ENCODE measurements at regions not wholly inside any gene's neighbourhood (a gene's known extent, or its start where the extent isn't known, plus 50 kb on each side); places are given as distances from the start of the nearest gene placed in this dataset.

DNA sequence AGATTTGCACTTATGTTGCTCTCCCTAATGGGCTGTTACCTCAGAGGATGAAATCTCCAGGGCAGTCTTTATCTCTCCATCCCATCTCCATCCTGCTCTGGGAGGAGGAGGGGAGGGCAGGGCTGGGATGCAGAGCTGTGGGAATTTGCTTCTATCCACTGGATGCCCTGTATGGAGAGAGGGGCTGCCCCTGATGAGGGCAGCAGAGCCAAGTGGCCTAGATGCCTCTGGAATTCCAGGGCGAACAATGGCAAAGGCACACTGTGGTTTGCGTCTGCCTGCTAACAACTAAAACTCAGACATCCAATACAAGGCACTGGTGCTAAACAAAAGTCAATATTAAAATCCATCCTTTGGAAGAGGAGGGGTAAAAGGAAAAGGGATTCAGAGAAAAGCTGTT, 165.1 kb downstream of the COG6 start:
- Histone ChIP-seq H3K36me3 (ENCODE audit: control insufficient read depth, insufficient read depth, low read length) (no peaks in the 10 kb centered on the region), H3K4me3 (ENCODE audit: low read depth, low read length) (no peak overlapping the region), H3K27me3 (ENCODE audit: control insufficient read depth, insufficient read depth, low read length) (no peaks in the 10 kb centered on the region)
- DNase-seq (ENCODE audit: low read depth): no peak
- TF ChIP-seq, protein P1, sequence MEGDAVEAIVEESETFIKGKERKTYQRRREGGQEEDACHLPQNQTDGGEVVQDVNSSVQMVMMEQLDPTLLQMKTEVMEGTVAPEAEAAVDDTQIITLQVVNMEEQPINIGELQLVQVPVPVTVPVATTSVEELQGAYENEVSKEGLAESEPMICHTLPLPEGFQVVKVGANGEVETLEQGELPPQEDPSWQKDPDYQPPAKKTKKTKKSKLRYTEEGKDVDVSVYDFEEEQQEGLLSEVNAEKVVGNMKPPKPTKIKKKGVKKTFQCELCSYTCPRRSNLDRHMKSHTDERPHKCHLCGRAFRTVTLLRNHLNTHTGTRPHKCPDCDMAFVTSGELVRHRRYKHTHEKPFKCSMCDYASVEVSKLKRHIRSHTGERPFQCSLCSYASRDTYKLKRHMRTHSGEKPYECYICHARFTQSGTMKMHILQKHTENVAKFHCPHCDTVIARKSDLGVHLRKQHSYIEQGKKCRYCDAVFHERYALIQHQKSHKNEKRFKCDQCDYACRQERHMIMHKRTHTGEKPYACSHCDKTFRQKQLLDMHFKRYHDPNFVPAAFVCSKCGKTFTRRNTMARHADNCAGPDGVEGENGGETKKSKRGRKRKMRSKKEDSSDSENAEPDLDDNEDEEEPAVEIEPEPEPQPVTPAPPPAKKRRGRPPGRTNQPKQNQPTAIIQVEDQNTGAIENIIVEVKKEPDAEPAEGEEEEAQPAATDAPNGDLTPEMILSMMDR (IDR thresholded peaks at IDR 0.05; ENCODE audit: insufficient read depth, low read depth, low read length): no peak
- ChIA-PET CTCF (no interaction called here), POLR2A (no interaction called here)

- no peak for DNase-seq (ENCODE audit: low read depth)
- CTCF ChIA-PET: no interaction called here
- POLR2A ChIA-PET: no interaction called here
- Histone ChIP-seq H3K4me3 (ENCODE audit: low read depth, low read length) (no peak overlapping the region), H3K36me3 (ENCODE audit: control insufficient read depth, insufficient read depth, low read length) (no peaks in the 10 kb centered on the region), H3K27me3 (ENCODE audit: control insufficient read depth, insufficient read depth, low read length) (no peaks in the 10 kb centered on the region)
- TF ChIP-seq, protein P1 (IDR thresholded peaks at IDR 0.05; ENCODE audit: insufficient read depth, low read depth, low read length): no peak
Observed at GRCh38 chr13:39821977-39822376, 166.5 kb downstream of the COG6 start.

GRCh38 chr13:39822437-39822836, 167.0 kb downstream of the COG6 start:
- Histone ChIP-seq H3K27me3 (ENCODE audit: control insufficient read depth, insufficient read depth, low read length) (no peaks in the 10 kb centered on the region), H3K36me3 (ENCODE audit: control insufficient read depth, insufficient read depth, low read length) (no peaks in the 10 kb centered on the region), H3K4me3 (ENCODE audit: low read depth, low read length) (no peak overlapping the region)
- ChIA-PET CTCF (no interaction called here), POLR2A (no interaction called here)
- DNase-seq (ENCODE audit: low read depth): no peak
- TF ChIP-seq, protein P1 (IDR thresholded peaks at IDR 0.05; ENCODE audit: insufficient read depth, low read depth, low read length): no peak

DNA sequence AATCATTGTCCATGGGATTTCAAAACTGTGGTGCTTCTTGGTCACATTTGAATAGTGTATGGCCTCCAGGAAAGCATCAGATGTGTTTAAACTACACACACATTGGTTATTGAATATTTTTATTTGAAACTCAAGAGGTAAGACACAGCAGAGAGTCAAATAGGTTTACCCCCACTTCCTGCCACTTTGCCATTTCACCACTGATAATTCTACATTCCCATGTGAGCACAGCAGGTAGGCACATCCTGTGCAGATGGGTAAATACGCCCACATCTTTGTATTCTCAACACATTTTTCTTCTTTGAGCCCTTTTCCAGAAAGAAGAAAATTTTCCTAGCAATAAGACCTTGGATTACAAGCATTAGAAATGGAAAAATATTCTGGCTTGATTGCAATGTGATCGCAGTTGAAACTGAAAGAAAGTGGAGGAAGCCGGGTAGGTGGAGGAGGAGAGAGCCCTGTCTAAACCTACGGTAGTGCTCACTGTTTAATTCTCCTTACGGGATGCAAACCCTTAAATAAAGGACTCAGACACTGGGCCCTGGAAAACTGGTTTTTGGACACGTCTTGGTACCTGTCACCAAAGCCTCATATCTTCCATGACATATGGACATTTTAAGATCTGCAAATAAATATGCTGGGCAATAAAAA, 167.7 kb downstream of the COG6 start:
- ChIA-PET CTCF (no interaction called here), POLR2A (no interaction called here)
- Histone ChIP-seq H3K4me3 (ENCODE audit: low read depth, low read length) (no peak overlapping the region), H3K27me3 (ENCODE audit: control insufficient read depth, insufficient read depth, low read length) (no peaks in the 10 kb centered on the region), H3K36me3 (ENCODE audit: control insufficient read depth, insufficient read depth, low read length) (no peaks in the 10 kb centered on the region)
- DNase-seq (ENCODE audit: low read depth): no peak
- TF ChIP-seq, protein P1 (IDR thresholded peaks at IDR 0.05; ENCODE audit: insufficient read depth, low read depth, low read length): no peak

- DNase-seq (ENCODE audit: low read depth): no peak
- ChIA-PET POLR2A (no interaction called here), CTCF (no interaction called here)
- no peak overlapping the region for H3K4me3 ChIP-seq (ENCODE audit: low read depth, low read length)
- TF ChIP-seq, protein P1 (IDR thresholded peaks at IDR 0.05; ENCODE audit: insufficient read depth, low read depth, low read length): no peak
- no peaks in the 10 kb centered on the region for H3K27me3 ChIP-seq (ENCODE audit: control insufficient read depth, insufficient read depth, low read length)
- H3K36me3 ChIP-seq (ENCODE audit: control insufficient read depth, insufficient read depth, low read length): no peaks in the 10 kb centered on the region
Observed at GRCh38 chr13:39825886-39826285, 170.4 kb downstream of the COG6 start.
